K562 (cell line): ENCODE measurements at regions not wholly inside any gene's neighbourhood (a gene's known extent, or its start where the extent isn't known, plus 50 kb on each side); places are given as distances from the start of the nearest gene placed in this dataset.

Experiments
- CBX5 ChIP-seq: IDR thresholded peaks from 2 replicates; pipeline ENCODE4 v1.6.1; 2014; ENCODE audit warnings: low read depth, borderline replicate concordance
- DLX4 ChIP-seq: fragments of 250-450 bp; sonication (Bioruptor Pico); IDR thresholded peaks from 2 replicates; pipeline ENCODE4 v1.6.1; 2021; ENCODE audit warnings: mild to moderate bottlenecking
- HDAC6 ChIP-seq: IDR thresholded peaks from 2 replicates; pipeline ENCODE4 v1.6.1; 2012; ENCODE audit warnings: low read depth, mild to moderate bottlenecking, control low read depth, inconsistent platforms, low read length, moderate library complexity
- HMGN3 ChIP-seq: IDR thresholded peaks from 2 replicates; pipeline ENCODE4 v1.6.1; 2011; ENCODE audit warnings: borderline replicate concordance, low read depth, mild to moderate bottlenecking, mixed read lengths, low read length; ENCODE audit not compliant: insufficient read length; ENCODE audit errors: extremely low read depth
- SNRNP70 ChIP-seq: fragments of 200-400 bp; formaldehyde crosslinking; optimal IDR thresholded peaks from 2 replicates; pipeline ENCODE3; 2017; ENCODE audit warnings: low read depth, low read length
- STAT6 ChIP-seq: sonication (generic); formaldehyde crosslinking; IDR thresholded peaks from 2 replicates; pipeline ENCODE4 v1.8.1; 2023; ENCODE audit warnings: mild to moderate bottlenecking, missing genetic modification reagents
- TARDBP ChIP-seq: fragments of 450-650 bp; IDR thresholded peaks from 2 replicates; pipeline ENCODE4 v1.6.1; 2016
- ZNF583 ChIP-seq: fragments of 250-450 bp; sonication (Bioruptor Pico); IDR thresholded peaks from 2 replicates; pipeline ENCODE4 v1.4.0; 2020
- ZNF592 ChIP-seq: fragments of 450-650 bp; IDR thresholded peaks from 2 replicates; pipeline ENCODE4 v1.6.1; 2017; ENCODE audit warnings: antibody characterized with exemption, mild to moderate bottlenecking
- ZNF639 ChIP-seq, 2 experiments: fragments of 200-800 bp in 1 of 2; sonication (Bioruptor generic) in 1 of 2; sonication (generic) in 1 of 2; formaldehyde crosslinking in 1 of 2; IDR thresholded peaks in 1 of 2; conservative IDR thresholded peaks in 1 of 2; 2 replicates each; pipeline versions ENCODE4 v1.5.0 to v1.6.1; 2016 to 2020; ENCODE audit warnings: missing compliant biosample characterization in 1 of 2, missing genetic modification characterization in 1 of 2, missing genetic modification reagents in 1 of 2
- ZNF696 ChIP-seq: fragments of 250-450 bp; sonication (Bioruptor Pico); conservative IDR thresholded peaks from 2 replicates; pipeline ENCODE4 v1.4.0; 2020; ENCODE audit warnings: mild to moderate bottlenecking, moderate library complexity

- TF ChIP-seq CBX5 (no peak), STAT6 (CRISPR knock-in tag) (no peak), ZNF639 (CRISPR knock-in tag; conservative IDR thresholded peaks at IDR 0.05 in 1 of 2, IDR thresholded peaks at IDR 0.05 in 1 of 2) (no peak), SNRNP70 (no peak), HMGN3 (no peak), ZNF592 (no peak), HDAC6 (no peak), ZNF583 (CRISPR knock-in tag) (no peak), DLX4 (CRISPR knock-in tag) (no peak), ZNF696 (CRISPR knock-in tag) (no peak), TARDBP (no peak)
These were observed 119.0 kb upstream of the TMEFF2 start for GRCh38 chr2:192313773-192314172.
